ENCODE measurements at regions not wholly inside any gene's neighbourhood (a gene's known extent, or its start where the extent isn't known, plus 50 kb on each side); places are given as distances from the start of the nearest gene placed in this dataset.

DNA sequence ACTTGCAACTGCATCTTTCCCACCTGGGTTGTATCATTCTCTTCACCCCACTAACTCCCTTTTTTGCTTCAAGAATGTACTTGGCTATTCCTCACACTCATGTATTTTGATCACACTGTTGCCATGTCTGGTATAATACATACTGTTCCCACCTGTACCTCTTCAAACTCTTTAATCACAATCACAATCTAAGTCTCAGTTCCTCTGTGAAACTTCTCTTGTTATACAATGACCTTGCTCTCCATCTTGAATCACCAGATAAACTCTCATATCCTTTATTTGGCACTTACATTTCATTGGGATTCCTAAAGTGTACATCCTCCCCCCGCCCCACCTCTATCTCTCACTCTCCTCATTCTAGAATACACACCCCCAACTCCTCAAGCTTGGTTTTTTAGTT is 516.0 kb upstream of the CHORDC1 start:
- no peak overlapping the region for H3K4me3 ChIP-seq
- no peak overlapping the region for H3K27ac ChIP-seq
- H3K9me3 ChIP-seq, result no peaks in the 10 kb centered on the region
- ATAC-seq (ENCODE audit: low FRiP score in 2 of 2), result no peak
- TF ChIP-seq, protein P1, sequence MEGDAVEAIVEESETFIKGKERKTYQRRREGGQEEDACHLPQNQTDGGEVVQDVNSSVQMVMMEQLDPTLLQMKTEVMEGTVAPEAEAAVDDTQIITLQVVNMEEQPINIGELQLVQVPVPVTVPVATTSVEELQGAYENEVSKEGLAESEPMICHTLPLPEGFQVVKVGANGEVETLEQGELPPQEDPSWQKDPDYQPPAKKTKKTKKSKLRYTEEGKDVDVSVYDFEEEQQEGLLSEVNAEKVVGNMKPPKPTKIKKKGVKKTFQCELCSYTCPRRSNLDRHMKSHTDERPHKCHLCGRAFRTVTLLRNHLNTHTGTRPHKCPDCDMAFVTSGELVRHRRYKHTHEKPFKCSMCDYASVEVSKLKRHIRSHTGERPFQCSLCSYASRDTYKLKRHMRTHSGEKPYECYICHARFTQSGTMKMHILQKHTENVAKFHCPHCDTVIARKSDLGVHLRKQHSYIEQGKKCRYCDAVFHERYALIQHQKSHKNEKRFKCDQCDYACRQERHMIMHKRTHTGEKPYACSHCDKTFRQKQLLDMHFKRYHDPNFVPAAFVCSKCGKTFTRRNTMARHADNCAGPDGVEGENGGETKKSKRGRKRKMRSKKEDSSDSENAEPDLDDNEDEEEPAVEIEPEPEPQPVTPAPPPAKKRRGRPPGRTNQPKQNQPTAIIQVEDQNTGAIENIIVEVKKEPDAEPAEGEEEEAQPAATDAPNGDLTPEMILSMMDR (IDR thresholded peaks at IDR 0.05), result no peak
- TF ChIP-seq POLR2AphosphoS5 (IDR thresholded peaks at IDR 0.05) (no peak), EP300 (IDR thresholded peaks at IDR 0.05) (no peak), POLR2A (IDR thresholded peaks at IDR 0.05) (no peak)
- no peaks in the 10 kb centered on the region for H3K4me1 ChIP-seq
- no peaks in the 10 kb centered on the region for H3K36me3 ChIP-seq
- 89 to 91% methylated on average over 1 of the region's 1 CpG for WGBS, 2 donors
- DNase-seq, result no peak
- no peaks in the 10 kb centered on the region for H3K27me3 ChIP-seq

DNA sequence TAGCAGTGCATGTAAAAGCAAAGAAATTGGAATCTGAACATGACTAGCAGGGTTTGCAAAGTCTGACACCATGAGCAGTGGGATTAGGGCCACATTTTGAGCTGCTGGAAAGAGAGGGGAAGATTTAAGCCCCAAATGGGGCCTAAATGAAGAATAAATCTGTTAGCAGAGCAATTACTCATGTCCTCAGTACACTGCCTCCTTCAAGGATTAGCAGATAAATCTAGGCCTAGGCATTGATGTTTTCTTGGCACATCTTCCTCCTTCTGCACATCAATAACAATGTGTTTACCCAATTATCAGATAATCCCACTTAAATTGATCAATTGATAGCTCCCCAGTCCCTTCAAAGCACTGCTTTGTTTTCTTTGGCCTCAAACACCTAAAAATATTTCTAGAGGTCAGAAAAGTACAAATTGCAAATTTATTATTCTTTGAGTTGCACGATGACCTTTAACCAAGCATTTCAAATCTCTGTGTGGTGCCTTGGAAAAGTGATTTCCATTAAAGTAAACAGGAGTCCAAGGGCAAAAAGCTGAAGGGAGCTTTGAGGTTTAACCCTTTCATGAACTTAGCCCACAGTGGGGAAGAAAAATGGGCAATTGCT is 514.7 kb upstream of the CHORDC1 start:
- Histone ChIP-seq H3K4me1 (no peaks in the 10 kb centered on the region), H3K27me3 (no peaks in the 10 kb centered on the region), H3K9me3 (no peaks in the 10 kb centered on the region), H3K36me3 (no peaks in the 10 kb centered on the region), H3K4me3 (no peak overlapping the region), H3K27ac (no peak overlapping the region)
- ATAC-seq (ENCODE audit: low FRiP score in 2 of 2), result no peak
- TF ChIP-seq, protein P1 (IDR thresholded peaks at IDR 0.05), result no peak
- no peak for TF ChIP-seq POLR2A (IDR thresholded peaks at IDR 0.05)
- no peak for TF ChIP-seq POLR2AphosphoS5 (IDR thresholded peaks at IDR 0.05)
- TF ChIP-seq EP300 (IDR thresholded peaks at IDR 0.05), result no peak
- 20 to 31% methylated on average over 1 of the region's 1 CpG for WGBS, 2 donors
- DNase-seq, result no peak

DNA sequence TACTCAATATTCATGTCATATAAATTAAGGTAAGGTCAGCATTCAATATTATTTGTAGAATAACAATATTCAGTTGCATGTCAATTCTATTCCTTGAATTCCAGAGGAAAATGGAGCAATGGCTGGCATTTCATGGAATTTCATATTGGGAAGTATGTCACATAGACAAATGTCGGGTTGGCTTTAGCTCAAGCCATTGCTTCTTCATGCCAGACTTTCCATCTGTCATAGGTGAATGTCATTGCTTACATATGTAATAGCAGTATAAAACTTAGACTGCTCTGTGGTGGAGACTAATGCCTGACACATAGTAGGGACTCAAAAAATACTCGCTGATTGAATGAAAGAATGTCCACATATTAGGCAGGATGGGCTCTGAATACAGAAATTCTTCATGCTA is 509.6 kb upstream of the CHORDC1 start:
- H3K4me1 ChIP-seq, result no peaks in the 10 kb centered on the region
- no peak overlapping the region for H3K4me3 ChIP-seq
- no peaks in the 10 kb centered on the region for H3K27me3 ChIP-seq
- TF ChIP-seq EP300 (IDR thresholded peaks at IDR 0.05), result no peak
- TF ChIP-seq POLR2AphosphoS5 (IDR thresholded peaks at IDR 0.05), result no peak
- TF ChIP-seq, protein P1 (IDR thresholded peaks at IDR 0.05), result no peak
- no peak for TF ChIP-seq POLR2A (IDR thresholded peaks at IDR 0.05)
- H3K9me3 ChIP-seq, result no peaks in the 10 kb centered on the region
- ATAC-seq (ENCODE audit: low FRiP score in 2 of 2), result no peak
- no peak overlapping the region for H3K27ac ChIP-seq
- 90% methylated on average over 2 of the region's 2 CpGs for WGBS, 2 donors
- no peak for DNase-seq
- no peaks in the 10 kb centered on the region for H3K36me3 ChIP-seq

DNA sequence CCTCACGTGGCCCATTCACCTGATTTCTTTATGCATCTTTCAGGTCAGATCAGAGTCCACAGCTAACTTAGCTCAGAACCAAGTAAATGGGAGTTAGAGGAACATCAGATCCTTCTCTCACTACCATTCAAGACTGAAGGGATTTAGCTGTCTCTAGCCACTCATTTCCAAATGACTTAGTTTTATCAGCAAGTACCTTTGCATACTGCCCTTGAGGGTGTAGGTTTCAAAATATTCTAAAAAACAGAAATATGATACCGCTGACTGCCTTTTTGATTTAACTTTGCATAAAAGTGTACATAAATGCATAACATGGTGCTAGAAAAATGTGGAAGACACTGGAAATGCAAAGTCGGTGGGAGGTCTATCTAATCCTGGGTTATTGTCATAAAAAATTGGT is 500.6 kb upstream of the CHORDC1 start:
- Histone ChIP-seq H3K9me3 (no peaks in the 10 kb centered on the region), H3K36me3 (no peaks in the 10 kb centered on the region), H3K27ac (no peak overlapping the region), H3K4me3 (no peak overlapping the region), H3K4me1 (no peaks in the 10 kb centered on the region), H3K27me3 (no peaks in the 10 kb centered on the region)
- DNase-seq, result no peak
- ATAC-seq (ENCODE audit: low FRiP score in 2 of 2), result no peak
- TF ChIP-seq EP300 (IDR thresholded peaks at IDR 0.05) (no peak), POLR2AphosphoS5 (IDR thresholded peaks at IDR 0.05) (no peak), POLR2A (IDR thresholded peaks at IDR 0.05) (no peak)
- TF ChIP-seq, protein P1 (IDR thresholded peaks at IDR 0.05), result no peak
- 87 to 91% methylated on average over 3 of the region's 3 CpGs for WGBS, 2 donors

DNA sequence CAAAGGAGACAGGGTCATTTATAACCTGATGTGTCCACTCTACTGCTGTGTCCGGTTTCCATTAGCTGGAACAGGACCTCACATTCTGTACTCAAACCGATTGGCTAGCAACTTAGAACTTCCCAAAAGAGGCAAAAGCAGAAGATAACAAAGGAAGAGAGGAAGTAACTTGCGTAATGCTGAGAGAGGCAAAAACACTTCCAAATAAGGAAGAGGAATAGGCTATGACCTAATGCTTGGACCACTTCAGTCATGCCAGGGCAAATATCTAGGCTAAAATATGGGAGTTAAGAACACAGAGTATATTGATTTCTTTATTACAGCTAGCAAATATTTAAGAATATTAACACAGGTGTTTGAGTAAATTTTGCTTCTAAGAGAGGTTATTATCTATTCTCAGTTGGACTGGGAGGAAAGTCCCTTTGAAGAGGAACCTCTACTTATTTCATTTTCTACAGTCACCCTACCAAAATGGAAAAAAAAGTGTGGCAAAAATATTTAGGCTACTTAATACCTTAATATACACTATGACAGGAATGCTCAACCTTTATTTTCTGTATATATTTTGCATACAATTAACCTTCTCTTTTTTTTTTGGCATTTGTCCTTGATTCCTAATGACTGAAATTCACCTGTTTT is 499.8 kb upstream of the CHORDC1 start:
- Histone ChIP-seq H3K4me3 (no peak overlapping the region), H3K36me3 (no peaks in the 10 kb centered on the region), H3K4me1 (no peaks in the 10 kb centered on the region), H3K9me3 (no peaks in the 10 kb centered on the region), H3K27ac (no peak overlapping the region), H3K27me3 (no peaks in the 10 kb centered on the region)
- ATAC-seq (ENCODE audit: low FRiP score in 2 of 2) (no peak), DNase-seq (no peak)
- TF ChIP-seq, protein P1 (IDR thresholded peaks at IDR 0.05), result no peak
- TF ChIP-seq POLR2AphosphoS5 (IDR thresholded peaks at IDR 0.05) (no peak), POLR2A (IDR thresholded peaks at IDR 0.05) (no peak), EP300 (IDR thresholded peaks at IDR 0.05) (no peak)
- WGBS, 2 donors, result 48 to 51% methylated on average over 3 of the region's 3 CpGs
